GM12891 (cell line): ENCODE measurements at regions not wholly inside any gene's neighbourhood (a gene's known extent, or its start where the extent isn't known, plus 50 kb on each side); places are given as distances from the start of the nearest gene placed in this dataset.

ENCODE experiments used
- PAX5 ChIP-seq: IDR thresholded peaks from 2 replicates; pipeline ENCODE4 v1.6.1; 2011; ENCODE audit warnings: low read length, moderate library complexity, mild to moderate bottlenecking; ENCODE audit not compliant: insufficient read depth, severe bottlenecking
- POLR2A ChIP-seq: IDR thresholded peaks from 2 replicates; pipeline ENCODE4 v1.6.1; 2011; ENCODE audit warnings: low read depth, low read length, control low read depth
- POLR2AphosphoS5 ChIP-seq: IDR thresholded peaks from 2 replicates; pipeline ENCODE4 v1.6.1; 2011; ENCODE audit warnings: low read depth, low read length, control low read depth
- SPI1 ChIP-seq: IDR thresholded peaks from 2 replicates; pipeline ENCODE4 v1.6.1; 2011; ENCODE audit warnings: low read depth, low read length, control low read depth
- TAF1 ChIP-seq: IDR thresholded peaks from 2 replicates; pipeline ENCODE4 v1.6.1; 2011; ENCODE audit warnings: low read depth, low read length, control low read depth

- no peak for TF ChIP-seq POLR2A
- no peak for TF ChIP-seq TAF1
- no peak for TF ChIP-seq POLR2AphosphoS5
- TF ChIP-seq SPI1 = peak; percentile 86
- no peak for TF ChIP-seq PAX5
Measured at GRCh38 chr5:5613261-5613990, 190.9 kb downstream of the ICE1 start.
